MCF 10A (cell line): ENCODE measurements at regions not wholly inside any gene's neighbourhood (a gene's known extent, or its start where the extent isn't known, plus 50 kb on each side); places are given as distances from the start of the nearest gene placed in this dataset.

ENCODE experiments used
- BruUV-seq: library from RNA; stranded (reverse); fragments of 400-500 nt; replicated peaks from 2 replicates; lab custom pipeline; 2021; lab: Mats Ljungman, UMichigan
- CTCF ChIA-PET: fragments of 300-600 bp; sonication (Branson Sonifier 250); formaldehyde crosslinking; extraction: SDS; loops from one replicate; lab custom pipeline; 2021; ENCODE audit warnings: antibody characterized with exemption, inconsistent platforms; lab: Yijun Ruan, JAX
- POLR2A ChIA-PET: fragments of 300-600, 350-650 bp; sonication (Branson Sonifier 250); formaldehyde crosslinking; extraction: SDS; loops from one replicate; lab custom pipeline; 2020; ENCODE audit warnings: antibody characterized with exemption, inconsistent platforms; lab: Yijun Ruan, JAX
- DNase-seq: peaks from one replicate; pipeline ENCODE4 v3.0.0-alpha.2; 2018; ENCODE audit not compliant: unreplicated experiment
- H3K27ac Mint-ChIP-seq: one replicate; pipeline ENCODE4 v1.8.0; 2022; ENCODE audit warnings: mild to moderate bottlenecking, low read depth, mixed read lengths; ENCODE audit not compliant: unreplicated experiment
- H3K27me3 Mint-ChIP-seq: one replicate; pipeline ENCODE4 v1.8.0; 2022; ENCODE audit warnings: mixed read lengths; ENCODE audit not compliant: insufficient read depth, unreplicated experiment
- H3K36me3 Mint-ChIP-seq: one replicate; pipeline ENCODE4 v1.8.0; 2022; ENCODE audit warnings: mild to moderate bottlenecking, moderate library complexity, mixed read lengths; ENCODE audit not compliant: insufficient read depth, unreplicated experiment
- H3K4me1 Mint-ChIP-seq: one replicate; pipeline ENCODE4 v1.8.0; 2022; ENCODE audit warnings: mixed read lengths; ENCODE audit not compliant: insufficient read depth, unreplicated experiment
- H3K4me3 Mint-ChIP-seq: one replicate; pipeline ENCODE4 v1.8.0; 2022; ENCODE audit warnings: mild to moderate bottlenecking, moderate library complexity, mixed read lengths; ENCODE audit not compliant: unreplicated experiment
- H3K9me3 Mint-ChIP-seq: one replicate; pipeline ENCODE4 v1.8.0; 2022; ENCODE audit warnings: mixed read lengths; ENCODE audit not compliant: unreplicated experiment
- intact Hi-C: fragments of 100-400 bp; cut with micrococcal nuclease; formaldehyde crosslinking; loops from 2 replicates; pipeline ENCODE4 v1.14.1; 2022
- TF ChIP-seq, protein P1 (sequence below): fragments of 200-600 bp; IDR thresholded peaks from one replicate; pipeline ENCODE4 v1.8.0; 2022; ENCODE audit warnings: antibody characterized with exemption, mild to moderate bottlenecking; ENCODE audit not compliant: unreplicated experiment

DNA sequence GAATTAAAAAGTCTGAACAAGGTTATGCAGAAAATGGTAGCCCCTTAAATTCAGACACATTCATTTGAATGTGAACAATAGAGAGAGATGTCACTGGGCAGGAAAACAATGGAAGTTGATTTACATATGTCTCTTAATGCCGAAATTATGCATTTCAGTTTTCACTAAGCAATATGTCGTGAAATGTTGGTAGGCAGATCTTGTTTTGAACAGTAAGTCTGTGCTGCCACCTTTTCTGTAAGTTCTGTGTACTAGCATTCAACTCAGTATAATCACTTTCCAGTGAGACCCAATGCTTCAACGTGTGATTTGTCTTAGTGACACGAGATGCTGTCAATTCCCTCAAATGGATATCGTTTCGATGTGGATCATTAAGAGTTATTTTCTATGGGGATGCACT is 222.7 kb upstream of the VCX3A start:
- ChIA-PET CTCF (interaction anchor here (0.5 kb wide), 1 partner anchor 618 kb away, joined by 3 read pairs; no protein-coding TSS in a partner anchor), POLR2A (no interaction called here)
- peaks cover 37% of the 10 kb centered on the region for H3K9me3 Mint-ChIP-seq
- H3K36me3 Mint-ChIP-seq, result no peaks in the 10 kb centered on the region
- no TSS peak for BruUV-seq
- no peaks in the 10 kb centered on the region for H3K4me1 Mint-ChIP-seq
- no peak overlapping the region for H3K27ac Mint-ChIP-seq
- DNase-seq, result no peak
- no peaks in the 10 kb centered on the region for H3K27me3 Mint-ChIP-seq
- intact Hi-C loops, result no loop called here
- no peak overlapping the region for H3K4me3 Mint-ChIP-seq
- TF ChIP-seq, protein P1, sequence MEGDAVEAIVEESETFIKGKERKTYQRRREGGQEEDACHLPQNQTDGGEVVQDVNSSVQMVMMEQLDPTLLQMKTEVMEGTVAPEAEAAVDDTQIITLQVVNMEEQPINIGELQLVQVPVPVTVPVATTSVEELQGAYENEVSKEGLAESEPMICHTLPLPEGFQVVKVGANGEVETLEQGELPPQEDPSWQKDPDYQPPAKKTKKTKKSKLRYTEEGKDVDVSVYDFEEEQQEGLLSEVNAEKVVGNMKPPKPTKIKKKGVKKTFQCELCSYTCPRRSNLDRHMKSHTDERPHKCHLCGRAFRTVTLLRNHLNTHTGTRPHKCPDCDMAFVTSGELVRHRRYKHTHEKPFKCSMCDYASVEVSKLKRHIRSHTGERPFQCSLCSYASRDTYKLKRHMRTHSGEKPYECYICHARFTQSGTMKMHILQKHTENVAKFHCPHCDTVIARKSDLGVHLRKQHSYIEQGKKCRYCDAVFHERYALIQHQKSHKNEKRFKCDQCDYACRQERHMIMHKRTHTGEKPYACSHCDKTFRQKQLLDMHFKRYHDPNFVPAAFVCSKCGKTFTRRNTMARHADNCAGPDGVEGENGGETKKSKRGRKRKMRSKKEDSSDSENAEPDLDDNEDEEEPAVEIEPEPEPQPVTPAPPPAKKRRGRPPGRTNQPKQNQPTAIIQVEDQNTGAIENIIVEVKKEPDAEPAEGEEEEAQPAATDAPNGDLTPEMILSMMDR, result no peak

DNA sequence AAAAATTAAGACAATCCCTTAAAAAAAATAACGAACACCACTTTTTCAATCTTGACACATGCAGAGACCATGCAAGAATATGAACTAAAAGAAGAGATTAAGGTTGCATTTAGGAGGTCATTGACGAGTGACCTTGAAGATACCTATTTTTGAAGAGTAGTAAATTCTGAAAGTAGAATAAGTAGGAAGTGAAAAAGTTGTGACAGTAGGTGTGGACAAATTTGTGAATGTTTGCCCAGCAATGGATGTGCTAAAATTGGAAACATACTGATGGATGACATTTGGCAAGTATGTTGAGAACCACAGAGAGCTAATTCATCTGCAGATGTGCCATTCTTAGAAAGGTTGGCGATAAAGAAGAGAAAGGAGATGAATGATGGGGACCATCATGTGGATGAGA is 213.7 kb upstream of the VCX3A start:
- TF ChIP-seq, protein P1, result no peak
- intact Hi-C loops, result no loop called here
- H3K4me3 Mint-ChIP-seq, result no peak overlapping the region
- no peak overlapping the region for H3K27ac Mint-ChIP-seq
- ChIA-PET POLR2A (no interaction called here), CTCF (no interaction called here)
- no peaks in the 10 kb centered on the region for H3K27me3 Mint-ChIP-seq
- H3K9me3 Mint-ChIP-seq, result peaks cover 12% of the 10 kb centered on the region
- no TSS peak for BruUV-seq
- no peaks in the 10 kb centered on the region for H3K36me3 Mint-ChIP-seq
- H3K4me1 Mint-ChIP-seq, result no peaks in the 10 kb centered on the region
- no peak for DNase-seq

DNA sequence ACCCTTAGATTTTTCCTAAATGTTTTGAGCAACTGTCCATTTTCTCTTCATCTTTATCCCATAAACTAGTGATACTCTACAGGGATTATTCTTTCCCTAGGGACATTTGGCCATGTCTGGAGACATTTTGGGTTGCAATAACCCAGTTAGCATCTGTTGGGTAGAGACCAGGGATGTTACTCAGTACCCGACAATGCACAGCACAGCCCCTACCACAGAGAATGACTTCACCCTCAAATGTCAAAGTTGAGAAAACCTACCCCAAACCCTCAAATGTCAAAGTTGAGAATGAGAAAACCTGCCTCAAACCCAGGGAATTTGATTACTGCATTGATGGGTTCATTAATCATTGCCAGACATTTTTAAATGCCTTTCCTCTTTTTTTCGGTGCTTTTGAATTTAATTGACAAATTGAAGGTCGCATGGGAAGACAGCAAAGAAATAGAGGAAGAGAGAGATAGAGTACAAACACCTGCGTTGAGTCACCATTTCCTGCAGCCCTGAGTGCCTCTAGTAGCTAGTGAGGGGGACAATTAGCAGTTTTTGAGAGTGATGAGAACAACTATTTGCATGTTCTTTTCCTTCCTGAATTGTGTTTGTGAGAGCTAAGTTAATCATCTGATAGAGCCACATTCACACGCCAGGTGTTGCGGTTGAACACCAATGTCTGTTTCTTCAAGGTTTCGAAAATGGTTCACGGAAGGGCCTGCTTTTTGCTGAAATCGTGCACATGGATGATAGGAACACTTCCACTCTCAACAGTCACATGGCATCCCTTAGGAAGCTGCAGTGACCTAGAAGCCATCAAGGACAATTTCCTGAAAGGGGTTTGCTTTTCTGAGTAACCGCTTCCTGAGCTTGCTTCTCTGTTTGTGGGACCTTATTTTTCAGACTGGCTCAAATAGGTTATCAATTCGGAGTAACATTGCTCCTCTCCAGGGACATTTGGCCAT is 203.9 kb upstream of the VCX3A start:
- Mint-ChIP-seq H3K4me1 (no peaks in the 10 kb centered on the region), H3K27ac (no peak overlapping the region), H3K4me3 (no peak overlapping the region), H3K36me3 (no peaks in the 10 kb centered on the region), H3K27me3 (no peaks in the 10 kb centered on the region), H3K9me3 (peaks cover 30% of the 10 kb centered on the region)
- intact Hi-C loops, result no loop called here
- no TSS peak for BruUV-seq
- ChIA-PET POLR2A (no interaction called here), CTCF (no interaction called here)
- no peak for DNase-seq
- TF ChIP-seq, protein P1, result no peak

GRCh38 chrX:6734844-6735634 is 200.1 kb upstream of the VCX3A start:
- peaks cover 29% of the 10 kb centered on the region for H3K9me3 Mint-ChIP-seq
- TF ChIP-seq, protein P1, result no peak
- H3K27ac Mint-ChIP-seq, result no peak overlapping the region
- no peaks in the 10 kb centered on the region for H3K27me3 Mint-ChIP-seq
- DNase-seq, result no peak
- intact Hi-C loops, result no loop called here
- H3K4me3 Mint-ChIP-seq, result no peak overlapping the region
- H3K36me3 Mint-ChIP-seq, result peaks cover 6% of the 10 kb centered on the region
- no peaks in the 10 kb centered on the region for H3K4me1 Mint-ChIP-seq
- ChIA-PET POLR2A (no interaction called here), CTCF (interaction anchor here (0.6 to 0.7 kb wide), 2 partner anchors 155 to 173 kb away, joined by 3 read pairs; no protein-coding TSS in a partner anchor)
- BruUV-seq, result no TSS peak
